NCI-H1048 (cell line): ENCODE measurements at regions not wholly inside any gene's neighbourhood (a gene's known extent, or its start where the extent isn't known, plus 50 kb on each side); places are given as distances from the start of the nearest gene placed in this dataset.

Source experiments
- DNase-seq: peaks from one replicate; lab custom pipeline; 2025; lab: John Stamatoyannopoulos, UW

- no peak for DNase-seq
Measured at GRCh38 chr2:146235158-146235557, 1609.7 kb upstream of the ACVR2A start.

DNA sequence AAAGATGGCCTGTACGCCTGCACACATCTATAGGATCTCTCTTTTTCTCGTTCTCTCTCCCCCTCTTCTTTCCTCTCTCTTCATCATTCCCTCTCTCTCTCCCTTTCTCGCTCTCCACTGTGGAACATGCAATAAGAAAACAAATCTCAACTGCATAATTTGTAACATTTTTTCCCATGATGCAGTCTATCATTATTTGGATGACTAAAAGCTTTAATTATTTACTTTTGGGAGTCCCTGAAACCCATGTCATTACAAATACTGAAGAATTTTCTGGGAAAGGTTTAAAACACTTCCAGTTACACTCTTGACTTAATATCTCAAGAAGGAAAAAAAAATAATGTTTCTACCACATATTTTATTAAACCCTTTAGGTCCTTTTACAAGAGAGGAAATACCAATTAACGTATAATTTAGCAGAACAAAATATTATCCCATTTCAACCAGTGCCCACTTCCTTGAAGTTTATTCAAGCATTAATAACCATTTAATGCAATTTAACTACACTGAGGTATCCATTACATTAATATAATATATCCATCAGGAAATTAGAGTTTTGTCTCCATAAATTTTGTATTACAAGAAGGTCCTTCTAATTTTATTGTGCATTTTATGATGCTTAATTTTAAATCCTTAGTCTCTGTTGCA, 1615.2 kb upstream of the ACVR2A start:
- DNase-seq = no peak

GRCh38 chr2:146228466-146229058, 1616.3 kb upstream of the ACVR2A start:
- DNase-seq = no peak

DNA sequence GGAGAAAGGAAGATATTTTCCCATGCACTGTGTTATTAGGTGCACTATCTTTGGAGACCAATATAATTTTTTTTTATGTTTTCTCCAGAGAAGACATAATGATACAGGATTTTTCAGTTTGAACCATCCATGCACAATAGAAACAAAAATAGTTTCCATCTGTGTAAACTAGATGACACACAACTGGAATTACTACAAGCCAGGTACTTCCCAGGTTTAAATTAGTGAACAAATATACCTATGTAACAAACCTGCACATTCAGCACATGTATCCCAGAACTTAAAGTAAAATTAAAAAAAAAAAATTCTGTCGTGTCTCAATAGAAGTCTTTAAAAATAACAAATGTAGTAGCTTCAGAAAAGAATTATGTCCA, 1616.8 kb upstream of the ACVR2A start:
- no peak for DNase-seq

DNA sequence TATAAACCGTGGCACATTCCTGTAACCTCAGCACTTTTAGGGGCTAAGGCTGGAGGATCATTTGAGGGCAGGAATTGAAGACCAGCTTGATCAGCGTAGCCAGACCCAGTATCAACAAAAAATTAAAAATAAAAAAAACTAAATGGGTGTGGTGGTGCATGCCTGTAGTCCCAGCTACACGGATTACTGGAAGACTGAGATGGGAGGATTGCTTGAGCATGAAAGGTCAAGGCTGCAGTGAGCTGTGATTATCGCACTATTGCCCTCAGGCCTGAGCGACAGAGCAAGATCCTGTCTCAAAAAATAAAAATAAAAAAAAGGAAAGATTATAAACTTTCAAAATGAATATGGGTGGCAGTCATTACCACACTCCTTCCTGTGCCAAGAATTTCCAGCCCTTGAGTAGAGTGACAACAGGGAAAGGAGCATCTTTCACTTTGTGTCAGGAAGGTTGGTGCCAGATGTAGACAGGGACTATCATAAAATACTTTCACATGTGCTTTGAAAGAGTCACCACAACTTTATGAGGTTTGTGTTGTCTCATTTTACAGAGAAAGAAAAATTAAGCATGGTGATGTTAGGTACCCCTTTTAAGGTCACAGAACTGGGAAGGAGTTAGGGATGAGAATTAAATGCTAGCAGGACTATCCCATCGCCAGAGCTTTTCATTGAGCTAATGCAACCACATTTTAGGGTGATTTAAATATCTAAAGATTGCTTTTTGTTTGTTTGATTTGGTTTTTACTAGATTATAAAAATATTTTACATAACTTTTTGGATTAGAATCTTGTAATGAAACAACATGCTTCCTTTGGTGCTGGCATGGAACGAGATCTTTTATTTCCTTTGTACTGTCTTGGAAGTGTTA, 1617.4 kb upstream of the ACVR2A start:
- no peak for DNase-seq

- no peak for DNase-seq
Measured at GRCh38 chr2:146226077-146226476, 1618.8 kb upstream of the ACVR2A start.

- DNase-seq = no peak
Measured at GRCh38 chr2:146221826-146222225, 1623.0 kb upstream of the ACVR2A start.

GRCh38 chr2:146220957-146221356, 1623.9 kb upstream of the ACVR2A start:
- no peak for DNase-seq

DNA sequence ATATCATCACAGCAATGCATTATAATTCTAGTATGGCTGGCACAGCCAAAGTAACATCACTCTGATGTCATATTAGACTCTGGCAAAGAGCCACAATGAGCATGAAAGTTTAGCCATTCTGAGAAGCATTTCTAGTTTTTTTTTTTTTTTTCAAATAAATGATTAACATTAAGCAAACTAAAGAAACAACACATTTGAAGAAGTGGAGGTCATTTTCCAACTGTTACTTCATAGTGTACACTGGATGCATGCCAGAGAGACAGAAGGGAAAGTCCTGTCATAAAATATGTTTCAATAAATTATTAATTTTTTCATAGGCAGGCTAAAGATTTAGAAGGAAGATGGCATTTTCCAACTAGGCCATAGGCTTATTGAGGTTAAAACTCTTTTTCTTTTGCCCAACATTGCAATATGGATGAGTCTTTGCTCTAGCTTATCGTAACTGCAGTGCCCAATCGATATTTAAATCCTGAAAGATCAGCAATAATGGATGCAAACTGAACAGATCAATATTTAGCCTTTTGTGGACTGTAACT, 1630.4 kb upstream of the ACVR2A start:
- DNase-seq = no peak

DNA sequence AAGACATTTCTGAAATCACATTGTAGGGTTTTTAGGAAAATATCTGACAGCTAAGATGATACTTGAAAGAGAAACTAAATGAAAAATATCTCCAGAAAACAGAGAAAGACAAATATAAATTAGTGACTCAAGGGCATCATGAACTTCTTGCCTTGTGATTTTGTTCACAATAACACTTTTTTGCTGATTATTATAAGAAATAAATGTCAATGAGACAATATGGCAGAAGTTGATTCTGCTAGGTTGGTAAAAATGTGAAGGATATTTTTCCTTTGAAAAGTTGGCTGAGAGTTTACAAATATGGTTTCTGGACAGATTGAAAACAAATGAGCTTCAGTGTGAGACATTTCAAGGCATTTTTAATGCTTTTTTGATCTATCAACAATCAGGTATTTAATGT, 1631.2 kb upstream of the ACVR2A start:
- DNase-seq = no peak

GRCh38 chr2:146212602-146213001, 1632.2 kb upstream of the ACVR2A start:
- DNase-seq = no peak

GRCh38 chr2:146209842-146210275, 1635.0 kb upstream of the ACVR2A start:
- no peak for DNase-seq

GRCh38 chr2:146207901-146208300, 1636.9 kb upstream of the ACVR2A start:
- DNase-seq = no peak

GRCh38 chr2:146207417-146207816, 1637.4 kb upstream of the ACVR2A start:
- DNase-seq = no peak

DNA sequence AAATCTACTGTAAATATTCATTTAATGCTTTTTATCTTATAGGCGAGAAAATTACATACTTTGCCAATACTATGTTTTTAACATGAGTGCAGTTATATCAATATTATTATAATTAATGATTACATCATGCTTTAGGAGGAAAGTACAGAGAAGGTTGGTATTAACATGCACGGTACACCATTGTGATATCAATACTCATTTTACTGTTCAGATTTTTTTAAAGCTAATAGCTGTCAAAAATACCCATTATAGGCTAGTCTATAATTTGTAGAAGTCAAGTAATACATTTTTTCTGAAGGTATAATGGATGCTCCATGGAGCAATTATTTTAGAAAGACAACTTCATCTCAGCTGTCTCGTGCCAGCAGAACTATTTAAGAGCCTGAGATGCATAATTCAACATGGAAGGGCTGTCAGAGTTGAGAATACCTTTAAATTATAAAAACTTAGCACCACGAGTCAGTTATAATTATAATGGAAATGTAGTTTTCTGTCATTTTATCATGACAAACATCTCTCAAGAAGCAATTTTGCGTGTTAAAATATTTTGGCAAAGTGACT, 1641.7 kb upstream of the ACVR2A start:
- no peak for DNase-seq

- DNase-seq = no peak
Measured at GRCh38 chr2:146193619-146194018, 1651.2 kb upstream of the ACVR2A start.

- DNase-seq = no peak
Measured at GRCh38 chr2:146189541-146189940, 1655.3 kb upstream of the ACVR2A start.

DNA sequence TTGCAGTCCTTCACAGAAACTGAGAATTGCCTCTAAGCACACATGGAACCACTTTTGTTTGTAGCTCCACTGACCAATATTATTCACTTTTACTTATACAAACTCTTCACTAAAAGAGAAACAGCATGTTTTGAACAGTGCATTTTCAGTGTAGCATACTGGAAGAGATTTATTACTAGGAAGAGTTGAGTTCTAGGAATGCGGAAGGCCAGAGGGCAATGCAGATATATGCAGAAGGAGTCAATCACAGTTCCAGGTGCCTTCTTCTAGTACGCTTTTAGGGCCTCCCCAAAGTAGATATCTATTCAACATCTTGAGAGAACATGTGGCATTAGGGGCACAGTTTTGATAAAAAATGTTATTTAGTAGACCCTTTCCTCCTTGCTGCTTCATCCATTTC, 1654.0 kb upstream of the ZEB2 start:
- DNase-seq = no peak

DNA sequence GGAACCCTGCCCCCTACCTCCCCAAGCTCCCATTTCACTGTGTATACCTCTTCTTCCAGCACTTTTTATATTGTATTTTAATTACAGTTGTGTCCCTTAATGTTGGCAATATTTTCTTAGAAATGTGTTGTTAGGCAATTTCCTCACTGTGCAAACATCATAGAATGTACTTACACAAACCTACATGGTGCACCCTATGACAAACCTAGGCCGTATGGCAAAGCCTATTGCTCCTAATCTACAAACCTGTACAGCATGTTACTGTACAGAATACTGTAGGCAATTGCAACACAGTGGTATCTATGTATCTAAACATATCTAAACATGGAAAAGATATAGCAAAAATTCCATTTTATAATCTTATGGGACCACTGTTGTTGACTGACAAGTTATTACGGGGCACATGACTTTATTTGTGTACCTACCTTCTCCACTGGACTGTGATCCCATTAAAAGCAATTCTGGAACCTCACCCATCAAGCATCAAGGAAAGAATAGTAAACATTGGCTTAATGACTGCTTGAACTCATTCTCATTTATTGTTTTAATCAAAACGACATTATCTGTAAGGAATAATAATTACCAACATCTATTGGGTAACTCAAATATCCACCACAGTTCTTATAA, 1641.5 kb upstream of the ZEB2 start:
- no peak for DNase-seq

DNA sequence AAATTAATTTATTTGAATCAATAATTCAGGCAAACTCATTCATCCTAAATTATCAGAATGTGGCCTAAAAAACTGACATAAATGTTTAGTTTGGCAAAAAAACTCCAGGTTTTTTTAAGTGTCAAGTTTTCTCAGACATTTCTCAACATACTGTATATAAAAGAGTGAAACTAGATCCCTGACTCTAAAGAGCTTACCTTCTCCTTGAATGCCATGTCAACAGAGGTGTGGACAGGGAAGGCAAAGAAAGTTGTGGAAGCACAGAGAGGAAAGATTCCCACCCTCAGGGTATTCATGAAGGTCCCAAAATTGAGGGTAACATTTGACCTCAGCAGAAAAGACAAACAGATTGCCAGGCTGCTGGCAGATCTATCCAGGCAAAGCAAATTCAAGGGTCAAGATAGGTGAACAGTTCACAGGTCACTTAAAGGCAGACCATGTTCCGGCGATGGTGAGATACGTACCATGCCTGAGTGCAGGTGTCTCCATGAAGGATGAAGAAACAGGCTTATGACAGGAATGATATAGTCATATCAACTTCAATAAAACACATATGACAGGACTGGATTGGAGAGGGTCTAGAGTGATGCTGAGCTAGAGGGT, 1638.3 kb upstream of the ZEB2 start:
- DNase-seq = no peak

DNA sequence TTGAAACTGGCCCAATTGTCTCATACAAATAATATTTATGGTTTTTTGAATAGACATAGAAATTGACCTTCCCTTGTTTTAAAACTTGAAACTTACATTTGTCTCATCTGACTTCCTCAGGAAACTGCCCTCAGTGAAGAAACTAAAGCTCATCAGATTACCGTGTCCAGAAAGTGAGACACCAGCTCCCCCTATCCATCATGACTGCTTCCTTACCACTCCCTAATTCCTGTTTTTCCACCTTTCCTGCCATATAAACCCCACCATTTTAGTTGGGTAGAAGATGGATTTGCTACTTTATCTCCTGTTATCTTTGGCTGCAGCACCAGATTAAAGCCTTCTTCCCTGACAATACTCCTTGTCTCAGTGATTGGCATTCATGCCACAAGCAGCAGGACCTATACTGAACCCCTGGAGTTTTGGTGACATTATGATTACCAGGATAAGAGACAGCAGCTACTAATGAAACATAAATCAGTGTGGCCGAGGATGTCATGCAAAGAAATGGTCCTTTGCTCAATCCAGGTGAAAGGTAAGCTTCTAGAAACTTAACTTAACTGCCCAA, 1627.6 kb upstream of the ZEB2 start:
- no peak for DNase-seq
